Muscle of arm (tissue), 1 donor: ENCODE measurements at regions not wholly inside any gene's neighbourhood (a gene's known extent, or its start where the extent isn't known, plus 50 kb on each side); places are given as distances from the start of the nearest gene placed in this dataset.

ENCODE experiments used
- DNase-seq: peaks from one replicate; pipeline ENCODE4 v3.0.0-alpha.2; 2013

- DNase-seq = no peak
These were observed 61.8 kb upstream of the TRPM3 start for GRCh38 chr9:71183251-71183650.

DNA sequence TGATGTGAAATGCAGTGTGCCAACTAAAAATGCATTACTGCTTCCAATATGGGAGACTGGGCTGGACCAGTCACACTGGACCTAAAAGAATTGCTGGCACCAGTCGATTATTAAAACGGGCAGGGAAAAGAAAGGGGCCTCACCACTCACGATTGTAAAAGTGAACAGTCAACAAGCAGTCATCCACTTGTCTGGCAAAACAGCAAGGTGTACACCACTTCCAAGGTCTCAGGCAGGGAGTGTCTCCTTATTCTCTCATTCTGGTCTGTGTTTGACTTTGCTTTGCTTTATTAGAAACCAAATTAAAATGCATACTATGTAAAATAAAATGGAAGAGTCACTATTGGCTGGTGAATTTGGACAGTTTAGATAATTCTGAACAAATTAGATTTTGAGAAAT lies 57.8 kb upstream of the TRPM3 start:
- DNase-seq = no peak

DNA sequence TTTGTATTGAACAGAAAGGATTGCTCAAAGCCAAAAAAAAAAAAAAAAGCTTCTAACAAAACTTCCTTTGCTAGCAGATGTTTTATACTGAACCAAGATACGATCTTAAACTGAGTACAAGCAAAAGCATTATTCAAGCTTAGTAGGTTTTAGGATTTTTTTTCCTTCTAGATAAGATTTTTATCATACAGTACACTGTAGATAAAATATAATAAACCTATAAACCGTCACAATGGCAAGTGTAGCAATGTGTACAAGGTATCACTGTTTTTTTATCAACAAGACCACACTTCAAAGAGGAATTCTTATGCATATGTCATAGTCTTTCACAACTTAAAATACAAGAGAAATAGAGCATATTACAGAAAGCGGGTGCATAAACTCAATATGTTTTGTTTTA lies 56.5 kb upstream of the TRPM3 start:
- no peak for DNase-seq

DNA sequence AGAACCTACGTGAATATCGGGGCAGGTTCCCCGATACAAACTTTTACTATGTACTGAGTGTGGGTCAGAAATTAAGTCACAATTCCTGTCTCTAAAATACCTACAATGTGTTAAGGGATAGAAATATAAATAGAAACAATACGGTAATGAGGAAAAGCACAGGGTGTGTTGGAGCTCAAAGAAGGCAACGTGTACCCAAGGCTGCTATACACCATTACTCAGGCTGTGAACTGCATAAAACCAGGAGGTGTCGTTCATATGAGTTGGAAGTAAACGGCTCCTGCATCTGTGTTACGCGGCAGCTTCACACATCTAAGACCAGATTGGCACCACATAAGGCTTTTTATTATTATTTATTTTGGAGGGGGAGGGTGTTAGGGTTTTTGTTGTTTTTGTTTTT lies 50.1 kb upstream of the TRPM3 start:
- DNase-seq = no peak
